ENCODE measurements at regions not wholly inside any gene's neighbourhood (a gene's known extent, or its start where the extent isn't known, plus 50 kb on each side); places are given as distances from the start of the nearest gene placed in this dataset.

DNA sequence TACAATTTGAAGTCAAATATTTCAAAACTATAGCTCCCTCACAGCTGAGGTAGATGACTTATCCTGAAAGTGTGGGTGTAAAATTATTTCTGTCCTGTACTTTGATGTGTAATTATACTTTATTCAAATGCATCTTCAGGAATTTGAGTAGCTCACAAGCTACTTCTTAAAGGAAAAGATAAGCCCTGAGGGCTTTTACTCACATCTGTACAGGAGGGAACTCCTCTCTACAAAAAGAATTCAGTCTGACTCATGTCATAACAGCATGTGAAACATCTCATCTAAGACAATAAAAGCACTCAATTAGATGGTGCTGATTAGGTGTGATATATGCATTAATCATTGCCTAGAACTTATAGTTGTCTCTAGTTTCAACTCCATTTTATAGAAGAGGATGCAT, 452.0 kb downstream of the PRKD1 start:
- DNase-seq: no peak

GRCh38 chr14:29486132-29486531, 441.5 kb downstream of the PRKD1 start:
- no peak for DNase-seq

DNA sequence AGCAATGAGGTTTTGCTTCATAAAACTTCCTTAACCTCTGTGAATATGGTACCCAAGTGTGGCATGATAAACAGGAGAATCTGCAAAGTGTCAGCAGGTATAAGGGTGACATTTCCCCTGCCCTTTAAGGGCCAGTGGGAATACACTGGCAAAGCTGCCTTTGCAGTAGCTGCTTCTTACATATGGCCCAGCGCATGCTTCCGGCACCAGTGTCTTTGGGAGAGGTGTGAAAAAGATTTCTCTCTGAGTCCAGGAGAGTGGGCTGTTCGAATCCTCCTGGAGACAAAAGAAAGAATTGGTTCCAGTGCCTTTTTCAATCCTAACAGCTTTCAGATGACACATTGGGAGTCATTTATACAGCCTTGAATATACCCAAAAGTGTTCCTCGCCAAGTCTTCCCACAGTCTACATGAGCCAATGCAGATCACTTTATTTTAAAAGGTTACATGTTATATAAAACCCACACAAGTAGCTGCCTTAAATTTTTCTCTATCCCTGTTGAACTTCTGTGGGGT, 437.7 kb downstream of the PRKD1 start:
- DNase-seq: no peak

DNA sequence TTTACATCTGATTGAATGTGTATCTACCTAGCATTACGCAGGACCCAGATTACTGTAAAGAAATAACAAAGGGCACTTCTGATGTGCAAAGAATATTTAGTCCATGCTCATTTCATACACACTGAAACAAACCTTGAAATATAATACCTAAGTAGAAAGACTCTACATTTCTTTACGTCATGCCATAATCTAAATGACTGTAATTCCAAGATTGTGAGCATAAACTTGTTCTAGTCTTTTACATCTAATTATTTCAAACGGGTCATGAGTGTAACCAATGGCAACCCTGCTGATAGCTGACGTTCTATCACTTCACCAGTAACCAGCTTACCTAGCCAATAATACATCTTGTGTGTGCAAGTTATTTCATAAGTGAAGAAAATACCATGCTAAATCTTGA, 433.8 kb downstream of the PRKD1 start:
- DNase-seq: no peak

DNA sequence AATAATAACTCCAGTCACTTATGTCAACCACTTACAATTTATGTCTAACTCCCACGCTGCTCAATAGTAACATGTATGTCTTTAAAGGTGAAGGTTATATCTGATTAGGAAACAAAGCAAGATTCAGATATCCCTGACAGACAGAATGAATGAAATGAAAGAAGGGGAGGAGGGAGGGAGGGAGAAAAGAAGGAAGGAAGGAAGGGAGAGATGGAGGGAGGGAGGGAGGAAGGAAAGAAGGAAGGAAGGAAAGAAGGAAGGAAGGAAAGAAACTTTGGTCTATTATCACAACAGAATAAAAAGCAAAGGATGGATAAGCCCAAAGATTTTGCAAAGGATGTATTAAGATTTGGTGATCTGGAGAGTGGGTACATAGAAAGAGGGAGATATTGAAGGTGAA, 433.3 kb downstream of the PRKD1 start:
- DNase-seq: no peak

DNA sequence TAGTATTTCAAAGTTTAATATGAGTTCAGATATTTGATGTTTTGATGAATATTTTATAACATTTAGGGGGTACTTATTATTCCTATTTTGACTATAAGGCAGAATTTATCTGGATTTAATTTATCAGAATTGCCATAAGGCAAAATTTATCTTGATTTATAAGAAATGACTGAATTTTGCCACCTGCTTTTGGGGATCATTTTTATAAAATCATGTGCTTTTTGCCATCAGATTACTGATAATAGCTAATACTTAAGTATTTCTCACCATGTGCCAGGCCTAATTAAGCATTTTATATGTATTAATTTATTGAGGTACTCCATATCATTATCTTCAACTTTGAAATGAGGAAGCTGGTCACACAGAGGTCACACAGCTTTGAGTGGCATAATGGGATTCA, 423.7 kb downstream of the PRKD1 start:
- no peak for DNase-seq

- no peak for DNase-seq
Measured at GRCh38 chr14:29518335-29518734, 409.3 kb downstream of the PRKD1 start.

GRCh38 chr14:29521526-29522137, 406.0 kb downstream of the PRKD1 start:
- DNase-seq: peak in 1 of 2 experiments; percentile 2
